B cell (primary cell): ENCODE measurements at regions not wholly inside any gene's neighbourhood (a gene's known extent, or its start where the extent isn't known, plus 50 kb on each side); places are given as distances from the start of the nearest gene placed in this dataset.

Source experiments
- ATAC-seq: fragments of 200-7000 bp; cut with Tn5 transposase; one replicate; pipeline ENCODE4 v1.10.0; 2021; ENCODE audit warnings: low read depth, mild to moderate bottlenecking, moderate number of reproducible peaks, moderate library complexity
- CTCF ChIA-PET: fragments of 350-600 bp; sonication (Branson Sonifier 250); formaldehyde crosslinking; loops from one replicate; lab custom pipeline; 2021; ENCODE audit warnings: antibody characterized with exemption, inconsistent platforms; lab: Charles Lee
- POLR2A ChIA-PET: fragments of 350-600 bp; sonication (Branson Sonifier 250); formaldehyde crosslinking; loops from one replicate; lab custom pipeline; 2021; ENCODE audit warnings: antibody characterized with exemption; lab: Charles Lee
- DNase-seq: peaks from one replicate; pipeline ENCODE4 v3.0.0; 2013
- H2AFZ ChIP-seq: 2 replicates; pipeline ENCODE4 v1.6.1; 2012; ENCODE audit warnings: mild to moderate bottlenecking, low read depth, low read length; ENCODE audit not compliant: insufficient read depth, poor library complexity, severe bottlenecking
- H3K27ac ChIP-seq, 2 donors: 1 replicate in 1 of 2; 2 replicates in 1 of 2; pipeline ENCODE4 v1.5.1; 2012 to 2013; ENCODE audit warnings: low read length in 2 of 2, mild to moderate bottlenecking in 2 of 2, moderate library complexity in 1 of 2
- H3K27me3 ChIP-seq, 4 experiments: fragments of 200-600 bp in 1 of 4; sonication (generic) in 1 of 4; replicated peaks in 1 of 4; 1 replicate in 2 of 4; 2 replicates in 2 of 4; pipeline versions ENCODE4 v1.6.1 to v1.7.0; 2013 to 2016; ENCODE audit warnings: low read length in 3 of 4, mild to moderate bottlenecking in 2 of 4, mixed read lengths in 1 of 4, moderate library complexity in 1 of 4; ENCODE audit not compliant: insufficient read depth in 4 of 4, control insufficient read depth in 3 of 4; ENCODE audit errors: control extremely low read depth in 1 of 4
- H3K36me3 ChIP-seq, 2 experiments: replicated peaks in 1 of 2; 1 replicate in 1 of 2; 2 replicates in 1 of 2; pipeline versions ENCODE4 v1.6.1 to v1.7.1; 2013; ENCODE audit warnings: low read length in 1 of 2; ENCODE audit not compliant: insufficient read depth in 2 of 2, control insufficient read depth in 1 of 2; ENCODE audit errors: control extremely low read depth in 1 of 2, extremely low read depth in 1 of 2
- H3K4me1 ChIP-seq, 2 donors: fragments of 200-600 bp in 1 of 2; sonication (generic) in 1 of 2; 1 replicate in 1 of 2; 2 replicates in 1 of 2; pipeline versions ENCODE4 v1.5.1 to v1.6.1; 2013 to 2017; ENCODE audit warnings: low read length in 2 of 2; ENCODE audit not compliant: control insufficient read depth in 2 of 2, insufficient read depth in 2 of 2
- H3K4me2 ChIP-seq: replicated peaks from 2 replicates; pipeline ENCODE3; 2012; ENCODE audit warnings: mild to moderate bottlenecking, low read depth, low read length; ENCODE audit not compliant: poor library complexity, severe bottlenecking
- H3K4me3 ChIP-seq, 5 experiments: fragments of 200-600 bp in 1 of 5; sonication (generic) in 1 of 5; 1 replicate in 3 of 5; 2 replicates in 2 of 5; pipeline versions ENCODE4 v1.5.1 to v1.7.0; 2011 to 2016; ENCODE audit warnings: low read length in 4 of 5, mild to moderate bottlenecking in 4 of 5, low read depth in 2 of 5, control low read depth in 1 of 5, moderate library complexity in 1 of 5; ENCODE audit not compliant: insufficient read depth in 1 of 5; ENCODE audit errors: control extremely low read depth in 1 of 5, extremely low read depth in 1 of 5
- H3K79me2 ChIP-seq: fragments of 200-600 bp; sonication (generic); one replicate; pipeline ENCODE4 v1.6.0; 2016; ENCODE audit warnings: low read length; ENCODE audit not compliant: control insufficient read depth, insufficient read depth
- H3K9ac ChIP-seq: fragments of 200-600 bp; sonication (generic); 2 replicates; pipeline ENCODE4 v1.6.1; 2017; ENCODE audit warnings: mild to moderate bottlenecking, low read length, moderate library complexity
- H3K9me3 ChIP-seq, 3 donors: one replicate each; pipeline versions ENCODE4 v1.6.1 to v1.7.1; 2013; ENCODE audit warnings: low read length in 2 of 3; ENCODE audit not compliant: control insufficient read depth in 2 of 3, insufficient read depth in 1 of 3; ENCODE audit errors: control extremely low read depth in 1 of 3
- H4K20me1 ChIP-seq: 2 replicates; pipeline ENCODE4 v1.6.0; 2012; ENCODE audit warnings: mild to moderate bottlenecking, low read length; ENCODE audit not compliant: insufficient read depth, control insufficient read depth, poor library complexity, severe bottlenecking
- H3K27ac Mint-ChIP-seq: one replicate; pipeline ENCODE4 v1.8.0; 2021; ENCODE audit warnings: mixed read lengths
- H3K27me3 Mint-ChIP-seq: one replicate; pipeline ENCODE4 v1.8.0; 2021; ENCODE audit warnings: mixed read lengths
- H3K4me1 Mint-ChIP-seq: one replicate; pipeline ENCODE4 v1.8.0; 2021; ENCODE audit warnings: mixed read lengths
- H3K4me3 Mint-ChIP-seq: one replicate; pipeline ENCODE4 v1.8.0; 2021; ENCODE audit warnings: mixed read lengths
- H3K9me3 Mint-ChIP-seq: one replicate; pipeline ENCODE4 v1.8.0; 2022; ENCODE audit warnings: mixed read lengths; ENCODE audit not compliant: insufficient read depth
- EZH2 ChIP-seq: IDR thresholded peaks from 2 replicates; pipeline ENCODE4 v1.6.1; 2012; ENCODE audit warnings: borderline replicate concordance, low read depth, mild to moderate bottlenecking, moderate library complexity, low read length; ENCODE audit not compliant: insufficient read depth, poor library complexity, severe bottlenecking
- WGBS: methylation state at CpG from one replicate; pipeline ENCODE4 v1.1.5; 2013; ENCODE audit warnings: missing lambda C conversion rate; ENCODE audit not compliant: insufficient coverage; 5-methylcytosine and 5-hydroxymethylcytosine counted together
- intact Hi-C: fragments of 100-400 bp; cut with micrococcal nuclease; formaldehyde crosslinking; loops from one replicate; pipeline ENCODE4 v1.10.0; 2022
- TF ChIP-seq, protein P1 (sequence below): fragments of 200-600 bp; IDR thresholded peaks from one replicate; pipeline ENCODE4 v1.8.0; 2022; ENCODE audit warnings: antibody characterized with exemption, mild to moderate bottlenecking

GRCh38 chr3:159896543-159896942 lies 92.1 kb upstream of the IL12A start:
- H3K27ac ChIP-seq, result no peak overlapping the region
- H2AFZ ChIP-seq, result no peak overlapping the region
- TF ChIP-seq EZH2, result no peak
- TF ChIP-seq, protein P1, sequence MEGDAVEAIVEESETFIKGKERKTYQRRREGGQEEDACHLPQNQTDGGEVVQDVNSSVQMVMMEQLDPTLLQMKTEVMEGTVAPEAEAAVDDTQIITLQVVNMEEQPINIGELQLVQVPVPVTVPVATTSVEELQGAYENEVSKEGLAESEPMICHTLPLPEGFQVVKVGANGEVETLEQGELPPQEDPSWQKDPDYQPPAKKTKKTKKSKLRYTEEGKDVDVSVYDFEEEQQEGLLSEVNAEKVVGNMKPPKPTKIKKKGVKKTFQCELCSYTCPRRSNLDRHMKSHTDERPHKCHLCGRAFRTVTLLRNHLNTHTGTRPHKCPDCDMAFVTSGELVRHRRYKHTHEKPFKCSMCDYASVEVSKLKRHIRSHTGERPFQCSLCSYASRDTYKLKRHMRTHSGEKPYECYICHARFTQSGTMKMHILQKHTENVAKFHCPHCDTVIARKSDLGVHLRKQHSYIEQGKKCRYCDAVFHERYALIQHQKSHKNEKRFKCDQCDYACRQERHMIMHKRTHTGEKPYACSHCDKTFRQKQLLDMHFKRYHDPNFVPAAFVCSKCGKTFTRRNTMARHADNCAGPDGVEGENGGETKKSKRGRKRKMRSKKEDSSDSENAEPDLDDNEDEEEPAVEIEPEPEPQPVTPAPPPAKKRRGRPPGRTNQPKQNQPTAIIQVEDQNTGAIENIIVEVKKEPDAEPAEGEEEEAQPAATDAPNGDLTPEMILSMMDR, result no peak
- intact Hi-C loops, result no loop called here
- H3K4me1 Mint-ChIP-seq, result no peaks in the 10 kb centered on the region
- no peaks in the 10 kb centered on the region for H3K9me3 ChIP-seq
- ChIA-PET CTCF (interaction anchor here (8.1 kb wide), 1 partner anchor 10 kb away, joined by 63 read pairs; no protein-coding TSS in a partner anchor), POLR2A (no interaction called here)
- DNase-seq (no peak), ATAC-seq (no peak)
- H3K4me3 ChIP-seq, result no peak overlapping the region
- no peaks in the 10 kb centered on the region for H3K27me3 ChIP-seq
- H3K9ac ChIP-seq, result no peak overlapping the region
- no peaks in the 10 kb centered on the region for H3K9me3 Mint-ChIP-seq
- H3K4me1 ChIP-seq, result no peaks in the 10 kb centered on the region
- no CpG with 5 or more reads among the region's 1 CpG for WGBS
- H3K4me3 Mint-ChIP-seq, result no peak overlapping the region
- H4K20me1 ChIP-seq, result no peaks in the 10 kb centered on the region
- no peaks in the 10 kb centered on the region for H3K79me2 ChIP-seq
- H3K36me3 ChIP-seq, result no peaks in the 10 kb centered on the region
- H3K4me2 ChIP-seq, result no peak overlapping the region
- no peak overlapping the region for H3K27ac Mint-ChIP-seq
- peaks cover 3% of the 10 kb centered on the region for H3K27me3 Mint-ChIP-seq

DNA sequence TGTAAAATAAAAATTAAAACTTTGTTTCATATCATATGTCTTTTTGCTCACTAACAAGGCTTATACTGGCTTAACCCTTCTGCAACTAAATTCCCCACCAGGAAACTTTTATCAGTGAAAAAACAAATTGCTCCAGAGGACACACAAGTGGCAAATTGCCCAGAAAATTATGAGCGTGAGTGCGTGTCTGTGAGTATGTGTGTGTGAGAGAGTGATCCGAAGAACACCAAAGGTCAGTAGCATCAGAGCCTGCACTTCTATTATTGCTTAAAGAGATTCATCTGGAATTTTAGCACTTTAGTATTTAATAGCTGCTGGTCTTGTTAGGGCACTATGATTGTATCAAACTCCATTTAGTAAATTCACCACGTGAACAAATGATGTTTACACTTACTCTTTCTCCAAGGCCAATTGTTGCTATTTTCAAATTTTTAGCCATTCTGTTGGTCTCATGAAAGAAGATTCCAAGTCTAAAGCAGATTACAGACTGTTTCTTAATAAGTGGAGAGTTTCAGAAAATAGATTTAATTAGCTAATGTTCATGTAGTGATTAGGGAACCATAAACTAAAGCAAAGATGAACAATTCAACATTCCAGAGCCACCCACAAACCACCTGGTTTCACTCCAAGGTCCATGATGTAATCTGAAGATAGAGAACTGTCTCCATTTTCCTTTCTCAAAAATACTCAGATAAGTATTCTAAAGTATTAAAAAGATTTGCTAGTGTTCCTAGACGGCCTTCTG lies 91.1 kb upstream of the IL12A start:
- H3K27ac Mint-ChIP-seq, result no peak overlapping the region
- intact Hi-C loops, result no loop called here
- Histone ChIP-seq H3K79me2 (no peaks in the 10 kb centered on the region), H3K27me3 (no peaks in the 10 kb centered on the region), H3K27ac (no peak overlapping the region), H4K20me1 (no peaks in the 10 kb centered on the region), H3K4me3 (no peak overlapping the region), H2AFZ (no peak overlapping the region), H3K36me3 (no peaks in the 10 kb centered on the region), H3K9ac (no peak overlapping the region), H3K9me3 (no peaks in the 10 kb centered on the region), H3K4me2 (no peak overlapping the region), H3K4me1 (peaks cover 0 to 2% of the 10 kb centered on the region in 2 donors)
- no peak for DNase-seq
- H3K9me3 Mint-ChIP-seq, result no peaks in the 10 kb centered on the region
- no peaks in the 10 kb centered on the region for H3K27me3 Mint-ChIP-seq
- no peak overlapping the region for H3K4me3 Mint-ChIP-seq
- TF ChIP-seq, protein P1, result no peak
- no peak for TF ChIP-seq EZH2
- no peak for ATAC-seq
- H3K4me1 Mint-ChIP-seq, result peaks cover 3% of the 10 kb centered on the region
- ChIA-PET POLR2A (no interaction called here), CTCF (interaction anchor here (8.1 kb wide), 1 partner anchor 11 kb away, joined by 63 read pairs; no protein-coding TSS in a partner anchor)
- WGBS, result 94% methylated on average over 3 of the region's 5 CpGs
